IPS DF 6.9 (cell line): ENCODE measurements at regions not wholly inside any gene's neighbourhood (a gene's known extent, or its start where the extent isn't known, plus 50 kb on each side); places are given as distances from the start of the nearest gene placed in this dataset.

Experiments used
- DNase-seq: peaks from one replicate; pipeline ENCODE4 v3.0.0-alpha.2; 2013; ENCODE audit warnings: low read depth, low spot score
- H3K27ac ChIP-seq: one replicate; pipeline ENCODE4 v1.5.1; 2013; ENCODE audit warnings: low read length, control low read depth
- H3K27me3 ChIP-seq: 2 replicates; pipeline ENCODE4 v1.6.1; 2013; ENCODE audit warnings: mild to moderate bottlenecking, low read length; ENCODE audit not compliant: control insufficient read depth, insufficient read depth
- H3K36me3 ChIP-seq: 2 replicates; pipeline ENCODE4 v1.6.1; 2013; ENCODE audit warnings: low read length; ENCODE audit not compliant: control insufficient read depth, insufficient read depth
- H3K4me1 ChIP-seq: 2 replicates; pipeline ENCODE4 v1.6.1; 2013; ENCODE audit warnings: low read length; ENCODE audit not compliant: control insufficient read depth, insufficient read depth
- H3K4me3 ChIP-seq: 2 replicates; pipeline ENCODE4 v1.5.1; 2013; ENCODE audit warnings: mild to moderate bottlenecking, low read length
- H3K9me3 ChIP-seq: 2 replicates; pipeline ENCODE4 v1.6.1; 2013; ENCODE audit warnings: low read length, inconsistent platforms; ENCODE audit not compliant: control insufficient read depth, insufficient read depth
- WGBS: extraction: QIAGEN DNeasy Blood & Tissue Kit; methylation state at CpG from one replicate; pipeline ENCODE4 v1.1.7; 2013; ENCODE audit warnings: mixed read lengths, missing lambda C conversion rate; ENCODE audit not compliant: insufficient read length, insufficient coverage; 5-methylcytosine and 5-hydroxymethylcytosine counted together

- 100% methylated on average over 3 of the region's 5 CpGs for WGBS
- no peak overlapping the region for H3K27ac ChIP-seq
- H3K4me3 ChIP-seq = no peak overlapping the region
- no peak for DNase-seq
- H3K36me3 ChIP-seq = no peaks in the 10 kb centered on the region
- no peaks in the 10 kb centered on the region for H3K9me3 ChIP-seq
- H3K27me3 ChIP-seq = no peaks in the 10 kb centered on the region
- H3K4me1 ChIP-seq = no peaks in the 10 kb centered on the region
Observed at GRCh38 chr2:111636905-111637304, 247.1 kb downstream of the ANAPC1 start.

- Histone ChIP-seq H3K9me3 (no peaks in the 10 kb centered on the region), H3K4me3 (no peak overlapping the region), H3K4me1 (no peaks in the 10 kb centered on the region), H3K36me3 (no peaks in the 10 kb centered on the region), H3K27ac (no peak overlapping the region), H3K27me3 (no peaks in the 10 kb centered on the region)
- no CpG with 5 or more reads among the region's 4 CpGs for WGBS
- DNase-seq = no peak
Observed at GRCh38 chr2:111638274-111638877, 245.6 kb downstream of the ANAPC1 start.

GRCh38 chr2:111640480-111640879 is 243.5 kb downstream of the ANAPC1 start:
- Histone ChIP-seq H3K4me1 (no peaks in the 10 kb centered on the region), H3K36me3 (no peaks in the 10 kb centered on the region), H3K4me3 (no peak overlapping the region), H3K27ac (no peak overlapping the region), H3K9me3 (no peaks in the 10 kb centered on the region), H3K27me3 (no peaks in the 10 kb centered on the region)
- no peak for DNase-seq
- no CpG with 5 or more reads among the region's 2 CpGs for WGBS

- no CpG with 5 or more reads among the region's 2 CpGs for WGBS
- H3K27me3 ChIP-seq = no peaks in the 10 kb centered on the region
- no peaks in the 10 kb centered on the region for H3K4me1 ChIP-seq
- H3K36me3 ChIP-seq = no peaks in the 10 kb centered on the region
- H3K27ac ChIP-seq = no peak overlapping the region
- no peak overlapping the region; the same call in 1 of the 2 replicates for H3K4me3 ChIP-seq
- no peaks in the 10 kb centered on the region for H3K9me3 ChIP-seq
- DNase-seq = no peak
Observed at GRCh38 chr2:111642586-111643327, 241.2 kb downstream of the ANAPC1 start.

- Histone ChIP-seq H3K36me3 (no peaks in the 10 kb centered on the region), H3K27ac (no peak overlapping the region), H3K4me1 (no peaks in the 10 kb centered on the region), H3K27me3 (no peaks in the 10 kb centered on the region), H3K9me3 (no peaks in the 10 kb centered on the region), H3K4me3 (no peak overlapping the region)
- DNase-seq = no peak
- no CpG with 5 or more reads among the region's 1 CpG for WGBS
Observed at GRCh38 chr2:111643759-111644158, 240.2 kb downstream of the ANAPC1 start.

- DNase-seq = no peak
- Histone ChIP-seq H3K27ac (no peak overlapping the region), H3K4me3 (no peak overlapping the region), H3K27me3 (no peaks in the 10 kb centered on the region), H3K9me3 (no peaks in the 10 kb centered on the region), H3K4me1 (no peaks in the 10 kb centered on the region), H3K36me3 (no peaks in the 10 kb centered on the region)
- WGBS = no CpG with 5 or more reads among the region's 3 CpGs
Observed at GRCh38 chr2:111647359-111647758, 236.6 kb downstream of the ANAPC1 start.

GRCh38 chr2:111652038-111652437 is 232.0 kb downstream of the ANAPC1 start:
- H3K4me3 ChIP-seq = no peak overlapping the region
- no peaks in the 10 kb centered on the region for H3K27me3 ChIP-seq
- no peak for DNase-seq
- no peaks in the 10 kb centered on the region for H3K9me3 ChIP-seq
- no CpG with 5 or more reads among the region's 4 CpGs for WGBS
- H3K4me1 ChIP-seq = no peaks in the 10 kb centered on the region
- H3K36me3 ChIP-seq = no peaks in the 10 kb centered on the region
- H3K27ac ChIP-seq = no peak overlapping the region

GRCh38 chr2:111652681-111653080 is 231.3 kb downstream of the ANAPC1 start:
- WGBS = no CpG with 5 or more reads among the region's 1 CpG

GRCh38 chr2:111653103-111653624 is 230.8 kb downstream of the ANAPC1 start:
- no CpG with 5 or more reads among the region's 1 CpG for WGBS
- H3K27me3 ChIP-seq = no peaks in the 10 kb centered on the region

More at GRCh38 chr2:111652681-111653080, 231.3 kb downstream of the ANAPC1 start:
- DNase-seq = no peak
- Histone ChIP-seq H3K9me3 (no peaks in the 10 kb centered on the region), H3K27ac (no peak overlapping the region), H3K4me3 (no peak overlapping the region), H3K27me3 (no peaks in the 10 kb centered on the region), H3K4me1 (no peaks in the 10 kb centered on the region), H3K36me3 (no peaks in the 10 kb centered on the region)

GRCh38 chr2:111653913-111654312 is 230.1 kb downstream of the ANAPC1 start:
- Histone ChIP-seq H3K27ac (no peak overlapping the region), H3K9me3 (no peaks in the 10 kb centered on the region), H3K36me3 (no peaks in the 10 kb centered on the region), H3K27me3 (no peaks in the 10 kb centered on the region), H3K4me3 (no peak overlapping the region), H3K4me1 (peaks cover under 1% of the 10 kb centered on the region; the same call in 1 of the 2 replicates)
- no peak for DNase-seq
- WGBS = no CpG with 5 or more reads among the region's 4 CpGs

More at GRCh38 chr2:111653103-111653624, 230.8 kb downstream of the ANAPC1 start:
- Histone ChIP-seq H3K4me3 (no peak overlapping the region), H3K27ac (no peak overlapping the region), H3K4me1 (no peaks in the 10 kb centered on the region), H3K9me3 (no peaks in the 10 kb centered on the region), H3K36me3 (no peaks in the 10 kb centered on the region)
- no peak for DNase-seq
